IPS-15b (cell line): ENCODE measurements at regions not wholly inside any gene's neighbourhood (a gene's known extent, or its start where the extent isn't known, plus 50 kb on each side); places are given as distances from the start of the nearest gene placed in this dataset.

Experiments used
- H3K27me3 ChIP-seq: one replicate; pipeline ENCODE4 v1.6.1; 2013; ENCODE audit warnings: low read length; ENCODE audit not compliant: control insufficient read depth, insufficient read depth
- H3K36me3 ChIP-seq: one replicate; pipeline ENCODE4 v1.6.1; 2013; ENCODE audit warnings: low read length; ENCODE audit not compliant: control insufficient read depth, insufficient read depth
- H3K4me1 ChIP-seq: one replicate; pipeline ENCODE4 v1.6.1; 2013; ENCODE audit warnings: mild to moderate bottlenecking, low read length; ENCODE audit not compliant: control insufficient read depth, insufficient read depth
- H3K4me3 ChIP-seq: one replicate; pipeline ENCODE4 v1.5.1; 2013; ENCODE audit warnings: low read depth, low read length
- H3K9ac ChIP-seq: one replicate; pipeline ENCODE4 v1.6.1; 2013; ENCODE audit warnings: low read depth, mild to moderate bottlenecking, low read length
- H3K9me3 ChIP-seq: one replicate; pipeline ENCODE4 v1.6.1; 2013; ENCODE audit warnings: mild to moderate bottlenecking, low read length; ENCODE audit not compliant: control insufficient read depth, insufficient read depth

GRCh38 chr6:10268111-10268510 lies 146.8 kb downstream of the TFAP2A start:
- H3K9ac ChIP-seq: no peak overlapping the region
- no peaks in the 10 kb centered on the region for H3K36me3 ChIP-seq
- H3K9me3 ChIP-seq: no peaks in the 10 kb centered on the region
- H3K27me3 ChIP-seq: no peaks in the 10 kb centered on the region
- peaks cover 12% of the 10 kb centered on the region for H3K4me1 ChIP-seq
- H3K4me3 ChIP-seq: no peak overlapping the region

GRCh38 chr6:10266462-10266861 lies 148.4 kb downstream of the TFAP2A start:
- Histone ChIP-seq H3K9me3 (no peaks in the 10 kb centered on the region), H3K27me3 (no peaks in the 10 kb centered on the region), H3K4me3 (no peak overlapping the region), H3K36me3 (no peaks in the 10 kb centered on the region), H3K4me1 (peaks cover 12% of the 10 kb centered on the region), H3K9ac (no peak overlapping the region)

GRCh38 chr6:10266061-10266460 lies 148.8 kb downstream of the TFAP2A start:
- H3K9me3 ChIP-seq: no peaks in the 10 kb centered on the region
- no peak overlapping the region for H3K9ac ChIP-seq
- H3K36me3 ChIP-seq: no peaks in the 10 kb centered on the region
- no peak overlapping the region for H3K4me3 ChIP-seq
- H3K4me1 ChIP-seq: peaks cover 12% of the 10 kb centered on the region
- no peaks in the 10 kb centered on the region for H3K27me3 ChIP-seq

GRCh38 chr6:10262505-10262904 lies 152.4 kb downstream of the TFAP2A start:
- Histone ChIP-seq H3K9me3 (no peaks in the 10 kb centered on the region), H3K4me1 (no peaks in the 10 kb centered on the region), H3K9ac (no peak overlapping the region), H3K27me3 (no peaks in the 10 kb centered on the region), H3K36me3 (no peaks in the 10 kb centered on the region), H3K4me3 (no peak overlapping the region)

- no peak overlapping the region for H3K9ac ChIP-seq
- H3K36me3 ChIP-seq: no peaks in the 10 kb centered on the region
- no peaks in the 10 kb centered on the region for H3K27me3 ChIP-seq
- H3K9me3 ChIP-seq: no peaks in the 10 kb centered on the region
- no peaks in the 10 kb centered on the region for H3K4me1 ChIP-seq
- H3K4me3 ChIP-seq: no peak overlapping the region
Measured at GRCh38 chr6:10259671-10260070, 155.2 kb downstream of the TFAP2A start.

GRCh38 chr6:10258341-10258740 lies 156.5 kb downstream of the TFAP2A start:
- Histone ChIP-seq H3K4me1 (no peaks in the 10 kb centered on the region), H3K4me3 (no peak overlapping the region), H3K36me3 (no peaks in the 10 kb centered on the region), H3K9me3 (no peaks in the 10 kb centered on the region), H3K27me3 (no peaks in the 10 kb centered on the region), H3K9ac (no peak overlapping the region)

GRCh38 chr6:10256113-10256690 lies 158.7 kb downstream of the TFAP2A start:
- H3K36me3 ChIP-seq: no peaks in the 10 kb centered on the region
- no peaks in the 10 kb centered on the region for H3K27me3 ChIP-seq
- no peaks in the 10 kb centered on the region for H3K9me3 ChIP-seq
- no peak overlapping the region for H3K4me3 ChIP-seq
- no peak overlapping the region for H3K9ac ChIP-seq
- no peaks in the 10 kb centered on the region for H3K4me1 ChIP-seq

- no peak overlapping the region for H3K9ac ChIP-seq
- no peaks in the 10 kb centered on the region for H3K36me3 ChIP-seq
- H3K4me1 ChIP-seq: no peaks in the 10 kb centered on the region
- no peaks in the 10 kb centered on the region for H3K9me3 ChIP-seq
- no peaks in the 10 kb centered on the region for H3K27me3 ChIP-seq
- no peak overlapping the region for H3K4me3 ChIP-seq
Measured at GRCh38 chr6:10250655-10251220, 164.1 kb downstream of the TFAP2A start.

GRCh38 chr6:10248378-10248843 lies 166.5 kb downstream of the TFAP2A start:
- H3K36me3 ChIP-seq: no peaks in the 10 kb centered on the region
- no peak overlapping the region for H3K4me3 ChIP-seq
- H3K9ac ChIP-seq: no peak overlapping the region
- H3K4me1 ChIP-seq: no peaks in the 10 kb centered on the region
- no peaks in the 10 kb centered on the region for H3K9me3 ChIP-seq
- H3K27me3 ChIP-seq: no peaks in the 10 kb centered on the region

- H3K4me1 ChIP-seq: no peaks in the 10 kb centered on the region
- no peaks in the 10 kb centered on the region for H3K9me3 ChIP-seq
- H3K36me3 ChIP-seq: no peaks in the 10 kb centered on the region
- H3K27me3 ChIP-seq: no peaks in the 10 kb centered on the region
- H3K4me3 ChIP-seq: no peak overlapping the region
- H3K9ac ChIP-seq: no peak overlapping the region
Measured at GRCh38 chr6:10237298-10238038, 177.4 kb downstream of the TFAP2A start.

GRCh38 chr6:10235344-10235743 lies 179.5 kb downstream of the TFAP2A start:
- Histone ChIP-seq H3K9ac (no peak overlapping the region), H3K36me3 (no peaks in the 10 kb centered on the region), H3K4me3 (no peak overlapping the region), H3K9me3 (no peaks in the 10 kb centered on the region), H3K27me3 (no peaks in the 10 kb centered on the region), H3K4me1 (no peaks in the 10 kb centered on the region)

- Histone ChIP-seq H3K4me3 (no peak overlapping the region), H3K36me3 (no peaks in the 10 kb centered on the region), H3K4me1 (no peaks in the 10 kb centered on the region), H3K9me3 (no peaks in the 10 kb centered on the region), H3K9ac (no peak overlapping the region), H3K27me3 (no peaks in the 10 kb centered on the region)
Measured at GRCh38 chr6:10230531-10230930, 184.3 kb downstream of the TFAP2A start.
